RWPE2 (cell line): ENCODE measurements at regions not wholly inside any gene's neighbourhood (a gene's known extent, or its start where the extent isn't known, plus 50 kb on each side); places are given as distances from the start of the nearest gene placed in this dataset.
"Not testable (repeated sequence)": the region's sequence is repeated elsewhere in the genome, so short reads cannot be mapped to it uniquely, and the experiment has no call there.

ENCODE experiments used
- ATAC-seq: fragments of 200-7000 bp; cut with Tn5 transposase; 3 replicates; pipeline ENCODE4 v1.9.1; 2021; ENCODE audit warnings: low read depth
- DNase-seq: peaks from one replicate; pipeline ENCODE4 v3.0.0-alpha.2; 2020; ENCODE audit warnings: low spot score
- H3K27ac ChIP-seq: fragments of 450-650 bp; 2 replicates; pipeline ENCODE4 v1.5.1; 2017; ENCODE audit warnings: mild to moderate bottlenecking; ENCODE audit not compliant: poor library complexity, severe bottlenecking
- H3K27me3 ChIP-seq: fragments of 250-450 bp; sonication (Bioruptor Pico); 2 replicates; pipeline ENCODE4 v1.5.1; 2021; ENCODE audit warnings: mild to moderate bottlenecking, moderate library complexity; ENCODE audit not compliant: insufficient read depth, poor library complexity, severe bottlenecking
- H3K36me3 ChIP-seq: fragments of 250-450 bp; sonication (Bioruptor Pico); 2 replicates; pipeline ENCODE4 v1.5.1; 2020; ENCODE audit warnings: low read depth, mild to moderate bottlenecking, moderate library complexity
- H3K4me1 ChIP-seq: fragments of 250-450 bp; sonication (Bioruptor Pico); 2 replicates; pipeline ENCODE4 v1.5.1; 2021; ENCODE audit warnings: mild to moderate bottlenecking, moderate library complexity; ENCODE audit not compliant: insufficient read depth, poor library complexity, severe bottlenecking
- H3K4me3 ChIP-seq: fragments of 250-450 bp; sonication (Bioruptor Pico); 2 replicates; pipeline ENCODE4 v1.5.1; 2021; ENCODE audit warnings: mild to moderate bottlenecking, moderate library complexity; ENCODE audit not compliant: severe bottlenecking
- H3K9me3 ChIP-seq: fragments of 250-450 bp; sonication (Bioruptor Pico); 2 replicates; pipeline ENCODE4 v1.5.1; 2021; ENCODE audit warnings: mild to moderate bottlenecking, moderate library complexity; ENCODE audit not compliant: severe bottlenecking
- CTCF ChIP-seq: fragments of 450-650 bp; IDR thresholded peaks from one replicate; pipeline ENCODE4 v1.5.1; 2017; ENCODE audit warnings: mild to moderate bottlenecking, moderate library complexity; ENCODE audit not compliant: poor library complexity, severe bottlenecking

- ATAC-seq, result peak; percentile 79
- Histone ChIP-seq H3K4me3 (no peak overlapping the region), H3K27ac (peak overlapping the region; percentile 90), H3K36me3 (no peaks in the 10 kb centered on the region), H3K4me1 (peaks cover 40% of the 10 kb centered on the region), H3K9me3 (no peaks in the 10 kb centered on the region), H3K27me3 (no peaks in the 10 kb centered on the region)
- peak; percentile 91 for TF ChIP-seq CTCF
- DNase-seq, result peak; percentile 68
Measured at GRCh38 chr3:170809007-170809974, 60.7 kb downstream of the RPL22L1 start.

DNA sequence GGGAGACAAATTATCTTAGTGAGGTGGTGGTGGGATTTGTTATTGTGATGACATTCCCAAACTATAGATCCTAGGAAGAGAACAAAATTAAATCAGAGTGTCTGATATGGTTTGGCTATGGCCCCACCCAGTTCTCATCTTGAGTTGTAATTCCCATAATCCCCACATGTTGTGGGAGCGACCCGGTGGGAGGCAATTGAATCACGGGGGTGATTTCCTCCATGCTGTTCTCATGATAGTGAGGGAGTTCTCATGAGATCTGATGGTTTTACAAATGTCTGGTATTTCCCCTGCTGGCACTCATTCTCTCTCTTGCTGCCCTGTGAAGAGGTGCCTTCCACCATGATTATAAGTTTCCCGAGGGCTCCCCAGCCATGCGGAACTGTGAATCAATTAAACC, 62.0 kb downstream of the RPL22L1 start:
- no peak for TF ChIP-seq CTCF
- no peak for DNase-seq

DNA sequence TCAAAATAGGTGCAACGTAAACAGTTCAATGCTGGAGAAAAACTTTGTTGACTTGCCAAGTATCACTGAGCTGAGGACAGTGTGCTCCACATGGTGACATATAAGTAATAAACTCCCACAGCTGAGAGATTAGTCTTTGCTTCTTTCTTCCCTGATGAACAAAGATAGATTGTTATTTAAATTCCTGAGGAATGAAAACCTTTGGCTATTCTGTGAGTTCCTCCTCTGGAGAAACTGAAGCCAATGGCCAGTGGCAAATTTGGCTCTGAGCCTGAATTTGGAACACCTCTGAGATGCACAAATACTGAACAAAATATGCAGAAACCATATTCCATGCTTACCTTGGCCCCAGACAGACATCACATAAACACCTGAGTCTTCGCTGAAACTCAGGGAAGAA, 63.3 kb downstream of the RPL22L1 start:
- TF ChIP-seq CTCF, result no peak
- Histone ChIP-seq H3K9me3 (no peaks in the 10 kb centered on the region), H3K36me3 (no peaks in the 10 kb centered on the region), H3K4me3 (no peak overlapping the region), H3K27me3 (no peaks in the 10 kb centered on the region), H3K4me1 (peaks cover 41% of the 10 kb centered on the region), H3K27ac (no peak overlapping the region)
- ATAC-seq (no peak), DNase-seq (no peak)

More for the DNA sequence above, 62.0 kb downstream of the RPL22L1 start:
- Histone ChIP-seq H3K4me1 (peaks cover 40% of the 10 kb centered on the region), H3K4me3 (no peak overlapping the region), H3K9me3 (no peaks in the 10 kb centered on the region), H3K27me3 (no peaks in the 10 kb centered on the region), H3K36me3 (no peaks in the 10 kb centered on the region), H3K27ac (peak overlapping the region; percentile 90)
- no peak for ATAC-seq

DNA sequence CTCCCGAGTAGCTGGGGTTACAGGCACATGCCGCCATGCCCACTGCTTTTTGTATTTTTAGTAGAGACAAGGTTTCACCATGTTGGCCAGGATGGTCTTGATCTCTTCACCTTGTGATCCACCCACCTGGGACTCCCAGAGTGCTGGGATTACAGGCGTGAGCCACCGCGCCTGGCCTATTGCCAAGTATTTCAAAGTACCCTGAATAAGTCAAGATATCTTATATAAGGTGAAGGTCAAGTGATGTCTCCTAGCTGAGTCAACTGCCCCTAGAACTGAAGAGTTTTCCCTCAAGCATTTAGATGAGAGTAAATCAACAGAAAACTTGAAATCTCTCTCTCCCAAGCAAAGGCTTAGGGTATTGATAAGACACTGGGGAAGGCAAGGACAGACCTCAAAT, 63.9 kb downstream of the RPL22L1 start:
- no peak for TF ChIP-seq CTCF
- Histone ChIP-seq H3K27me3 (no peaks in the 10 kb centered on the region), H3K9me3 (no peaks in the 10 kb centered on the region), H3K4me3 (no peak overlapping the region), H3K27ac (no peak overlapping the region), H3K4me1 (peaks cover 36% of the 10 kb centered on the region), H3K36me3 (no peaks in the 10 kb centered on the region)
- no peak for ATAC-seq
- DNase-seq, result no peak

- peaks cover 28% of the 10 kb centered on the region for H3K4me1 ChIP-seq
Measured at GRCh38 chr3:170805296-170805695, 64.7 kb downstream of the RPL22L1 start.

GRCh38 chr3:170804634-170805033, 65.4 kb downstream of the RPL22L1 start:
- not testable (repeated sequence) for H3K27me3 ChIP-seq, H3K36me3 ChIP-seq, DNase-seq, H3K9me3 ChIP-seq, H3K27ac ChIP-seq, H3K4me3 ChIP-seq, ATAC-seq
- H3K4me1 ChIP-seq, result peaks cover 21% of the 10 kb centered on the region

More at GRCh38 chr3:170805296-170805695, 64.7 kb downstream of the RPL22L1 start:
- H3K4me3 ChIP-seq, H3K9me3 ChIP-seq, H3K36me3 ChIP-seq, H3K27ac ChIP-seq, H3K27me3 ChIP-seq, ATAC-seq, DNase-seq: not testable (repeated sequence)
